Uterus (tissue), 2 donors: ENCODE measurements at regions not wholly inside any gene's neighbourhood (a gene's known extent, or its start where the extent isn't known, plus 50 kb on each side); places are given as distances from the start of the nearest gene placed in this dataset.

ENCODE experiments used
- POLR2A ChIP-seq, 2 donors: fragments of 450-650 bp; IDR thresholded peaks; one replicate each; pipeline ENCODE4 v1.6.1; 2016; ENCODE audit warnings: antibody characterized with exemption in 2 of 2, mild to moderate bottlenecking in 1 of 2, moderate library complexity in 1 of 2
- TF ChIP-seq, protein P1 (sequence below), 4 experiments: fragments of 200-600 bp in 2 of 4; fragments of 450-650 bp in 2 of 4; sonication (generic) in 2 of 4; IDR thresholded peaks; one replicate each; pipeline ENCODE4 v1.5.1; 2016 to 2019; ENCODE audit warnings: antibody characterized with exemption in 4 of 4, mild to moderate bottlenecking in 2 of 4, moderate library complexity in 1 of 4

- TF ChIP-seq, protein P1, sequence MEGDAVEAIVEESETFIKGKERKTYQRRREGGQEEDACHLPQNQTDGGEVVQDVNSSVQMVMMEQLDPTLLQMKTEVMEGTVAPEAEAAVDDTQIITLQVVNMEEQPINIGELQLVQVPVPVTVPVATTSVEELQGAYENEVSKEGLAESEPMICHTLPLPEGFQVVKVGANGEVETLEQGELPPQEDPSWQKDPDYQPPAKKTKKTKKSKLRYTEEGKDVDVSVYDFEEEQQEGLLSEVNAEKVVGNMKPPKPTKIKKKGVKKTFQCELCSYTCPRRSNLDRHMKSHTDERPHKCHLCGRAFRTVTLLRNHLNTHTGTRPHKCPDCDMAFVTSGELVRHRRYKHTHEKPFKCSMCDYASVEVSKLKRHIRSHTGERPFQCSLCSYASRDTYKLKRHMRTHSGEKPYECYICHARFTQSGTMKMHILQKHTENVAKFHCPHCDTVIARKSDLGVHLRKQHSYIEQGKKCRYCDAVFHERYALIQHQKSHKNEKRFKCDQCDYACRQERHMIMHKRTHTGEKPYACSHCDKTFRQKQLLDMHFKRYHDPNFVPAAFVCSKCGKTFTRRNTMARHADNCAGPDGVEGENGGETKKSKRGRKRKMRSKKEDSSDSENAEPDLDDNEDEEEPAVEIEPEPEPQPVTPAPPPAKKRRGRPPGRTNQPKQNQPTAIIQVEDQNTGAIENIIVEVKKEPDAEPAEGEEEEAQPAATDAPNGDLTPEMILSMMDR (IDR thresholded peaks at IDR 0.05) = no peak
- no peak for TF ChIP-seq POLR2A (IDR thresholded peaks at IDR 0.05)
Observed at GRCh38 chr3:163185721-163186350, 1689.2 kb downstream of the OTOL1 start.
